Inferior parietal cortex (tissue), 1 donor: ENCODE measurements at regions not wholly inside any gene's neighbourhood (a gene's known extent, or its start where the extent isn't known, plus 50 kb on each side); places are given as distances from the start of the nearest gene placed in this dataset.

ENCODE experiments used
- DNase-seq: peaks from one replicate; pipeline ENCODE4 v3.0.0-alpha.2; 2016; ENCODE audit errors: extremely low spot score

DNA sequence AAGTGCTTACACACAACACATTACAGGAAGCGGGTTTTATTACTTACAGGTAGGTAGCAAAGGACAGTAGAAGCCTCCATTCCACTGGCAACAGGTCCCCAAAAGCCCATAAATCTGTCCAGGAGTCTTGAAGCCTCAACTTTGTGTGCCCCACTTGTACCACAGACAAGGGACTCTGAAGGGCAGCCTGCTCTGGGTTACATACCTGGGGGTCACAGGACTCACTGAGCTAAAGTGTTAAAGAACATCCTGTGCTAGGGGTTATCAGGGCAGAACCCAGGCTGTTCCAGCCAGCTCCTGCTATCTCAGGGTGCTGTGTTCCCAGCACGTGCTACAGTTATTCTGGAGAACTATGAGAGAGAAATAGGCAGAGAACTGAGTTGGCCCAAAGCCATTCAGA, 230.9 kb upstream of the SLC10A2 start:
- DNase-seq: no peak

DNA sequence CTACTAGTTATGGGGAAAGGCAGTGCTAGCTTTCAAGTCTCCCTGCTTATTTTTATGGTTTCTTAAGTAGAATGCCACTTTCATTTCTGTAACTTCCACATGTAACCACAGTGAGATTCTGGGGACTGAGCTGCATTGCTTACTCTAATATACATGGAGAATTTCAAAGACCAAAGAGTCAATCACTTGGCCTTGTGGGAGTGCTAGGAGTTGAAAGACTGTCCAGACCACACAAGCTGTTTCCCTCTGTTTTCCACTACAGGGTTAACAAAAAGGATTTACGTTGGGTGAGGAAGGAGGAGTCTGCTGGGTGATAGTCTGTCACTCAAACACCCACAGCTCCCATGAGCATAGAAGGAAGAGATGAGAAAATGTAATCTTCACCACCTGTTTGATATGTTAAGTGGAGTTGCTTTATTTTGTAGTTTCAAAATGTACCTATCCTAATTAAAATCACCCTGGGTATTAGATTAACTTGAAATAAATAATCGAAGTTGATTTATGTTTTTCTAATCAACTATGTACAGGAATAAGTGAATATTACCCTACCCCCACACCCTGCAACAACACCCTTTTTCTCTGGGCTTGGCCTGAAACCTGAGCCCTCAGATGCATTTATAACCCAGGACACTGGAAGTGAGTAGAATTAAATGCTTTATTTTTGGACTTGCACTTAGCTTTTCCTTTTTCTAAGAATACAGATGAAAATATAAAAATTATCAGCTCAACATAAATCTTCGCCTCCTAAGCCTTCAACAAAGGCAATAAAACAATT, 225.8 kb upstream of the SLC10A2 start:
- DNase-seq: no peak

- no peak for DNase-seq
Measured at GRCh38 chr13:103291226-103291625, 225.0 kb upstream of the SLC10A2 start.

DNA sequence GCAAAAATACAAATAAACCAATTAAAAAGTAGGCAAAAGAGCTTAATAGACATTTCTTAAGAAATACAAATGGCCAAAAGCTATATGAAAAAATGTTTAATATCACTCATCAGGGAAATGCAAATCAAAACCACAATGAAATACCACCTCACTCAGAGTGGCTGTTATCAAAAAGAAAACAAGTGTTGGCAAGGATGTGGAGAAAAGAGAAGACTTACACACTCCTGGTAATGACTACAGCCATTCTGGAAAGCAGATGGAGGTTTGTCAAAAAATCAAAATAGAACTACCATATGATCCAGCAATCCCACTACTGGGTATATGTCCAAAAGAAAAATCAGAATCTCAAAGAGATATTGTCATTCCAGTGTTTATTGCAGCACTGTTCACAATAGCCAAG, 223.5 kb upstream of the SLC10A2 start:
- DNase-seq: no peak

- no peak for DNase-seq
Measured at GRCh38 chr13:103288114-103288513, 221.9 kb upstream of the SLC10A2 start.

- DNase-seq: no peak
Measured at GRCh38 chr13:103287659-103288058, 221.4 kb upstream of the SLC10A2 start.

DNA sequence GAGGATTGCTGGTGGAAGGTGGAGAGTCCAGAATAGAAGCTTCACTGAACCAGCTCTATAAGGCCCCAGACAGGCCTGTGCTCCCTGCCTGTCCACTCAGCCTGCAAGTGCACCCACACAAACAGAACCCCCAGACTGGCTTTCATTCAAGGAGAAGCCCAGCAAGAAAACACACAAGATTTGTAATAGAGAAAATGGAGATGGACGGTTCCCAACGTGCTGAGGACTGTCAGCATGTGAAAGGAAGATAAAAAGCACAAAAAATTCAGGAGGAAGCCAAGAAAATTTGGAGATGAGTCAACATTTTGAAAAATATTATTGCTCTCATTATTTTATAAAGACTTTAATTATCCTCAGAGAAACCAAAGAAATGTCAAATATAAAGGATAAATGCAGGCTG, 218.2 kb upstream of the SLC10A2 start:
- no peak for DNase-seq

DNA sequence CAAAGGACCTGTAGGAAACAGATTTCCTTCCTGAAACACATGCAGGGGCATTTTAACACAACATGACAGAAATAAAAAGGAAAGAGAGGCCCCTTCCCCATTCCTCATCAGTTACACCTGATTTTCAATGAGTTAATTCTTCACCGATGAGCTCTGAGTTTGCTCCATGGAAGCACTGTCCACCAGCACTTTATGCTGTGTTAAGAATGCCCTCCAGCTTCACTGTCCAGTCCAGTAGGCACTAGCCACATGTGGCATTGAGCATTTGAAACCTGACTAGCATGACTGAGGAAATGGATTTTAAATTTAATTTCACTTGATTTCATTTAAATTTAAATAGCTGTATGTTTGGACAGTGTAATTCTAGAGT, 217.2 kb upstream of the SLC10A2 start:
- no peak for DNase-seq

- no peak for DNase-seq
Measured at GRCh38 chr13:103282571-103283450, 216.6 kb upstream of the SLC10A2 start.

DNA sequence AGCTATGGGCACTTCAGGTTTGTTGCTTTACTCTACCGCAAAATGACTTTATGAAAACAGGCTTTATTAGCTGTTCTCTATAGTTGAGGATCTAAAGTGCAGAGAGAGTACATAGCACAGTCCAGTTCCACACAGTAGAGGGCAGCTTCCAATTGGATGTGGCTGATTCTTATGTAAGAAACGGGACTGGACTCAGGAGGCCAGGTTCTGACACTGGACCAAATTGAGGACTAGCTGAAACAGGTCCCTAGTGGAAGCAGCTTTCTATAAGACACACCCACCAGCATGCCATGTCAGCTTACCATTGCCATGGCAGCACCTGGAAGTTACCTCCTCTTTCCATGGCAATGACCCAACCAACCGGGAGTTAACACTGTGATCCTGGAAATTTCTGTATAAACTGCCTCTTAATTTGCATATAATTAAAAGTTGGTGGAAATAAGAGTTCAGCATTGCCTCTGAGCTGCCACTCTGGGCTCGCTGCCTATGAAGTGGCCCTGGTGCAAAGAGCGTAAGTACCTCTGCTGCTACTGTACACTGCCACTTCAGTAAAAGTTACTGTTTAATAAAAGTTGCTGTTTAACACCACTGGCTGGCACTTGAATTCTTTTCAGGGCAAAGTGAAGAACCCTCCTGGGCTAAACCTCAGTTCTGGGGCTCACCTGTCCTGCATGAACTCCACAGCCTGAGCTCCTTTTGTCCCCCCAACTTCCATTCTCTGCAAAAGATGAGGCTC, 211.9 kb upstream of the SLC10A2 start:
- no peak for DNase-seq

- DNase-seq: no peak
Measured at GRCh38 chr13:103276775-103277498, 210.7 kb upstream of the SLC10A2 start.

GRCh38 chr13:103275722-103276121, 209.5 kb upstream of the SLC10A2 start:
- no peak for DNase-seq

- no peak for DNase-seq
Measured at GRCh38 chr13:103275081-103275480, 208.9 kb upstream of the SLC10A2 start.

GRCh38 chr13:103273825-103274224, 207.6 kb upstream of the SLC10A2 start:
- no peak for DNase-seq

- no peak for DNase-seq
Measured at GRCh38 chr13:103272770-103273169, 206.6 kb upstream of the SLC10A2 start.

DNA sequence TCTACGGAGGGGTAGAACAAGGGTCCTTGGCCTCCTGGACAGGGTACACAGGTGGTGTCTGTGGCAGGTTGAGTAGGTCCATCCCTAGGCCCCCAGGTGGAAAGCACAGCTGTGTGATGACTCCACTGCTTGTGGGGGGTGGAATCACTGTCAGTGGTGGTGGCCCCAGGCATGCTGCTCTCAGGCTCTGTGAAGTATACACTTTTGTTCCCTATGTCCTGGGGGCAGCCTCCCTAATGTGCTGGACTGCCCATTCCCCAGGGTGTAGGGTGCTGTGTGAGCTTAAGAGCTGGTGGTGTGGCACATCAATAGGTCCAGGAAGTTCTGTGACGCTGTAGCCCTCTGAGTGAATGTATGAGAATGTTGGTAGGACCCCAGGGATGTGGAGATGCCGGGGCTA, 197.2 kb upstream of the SLC10A2 start:
- no peak for DNase-seq

DNA sequence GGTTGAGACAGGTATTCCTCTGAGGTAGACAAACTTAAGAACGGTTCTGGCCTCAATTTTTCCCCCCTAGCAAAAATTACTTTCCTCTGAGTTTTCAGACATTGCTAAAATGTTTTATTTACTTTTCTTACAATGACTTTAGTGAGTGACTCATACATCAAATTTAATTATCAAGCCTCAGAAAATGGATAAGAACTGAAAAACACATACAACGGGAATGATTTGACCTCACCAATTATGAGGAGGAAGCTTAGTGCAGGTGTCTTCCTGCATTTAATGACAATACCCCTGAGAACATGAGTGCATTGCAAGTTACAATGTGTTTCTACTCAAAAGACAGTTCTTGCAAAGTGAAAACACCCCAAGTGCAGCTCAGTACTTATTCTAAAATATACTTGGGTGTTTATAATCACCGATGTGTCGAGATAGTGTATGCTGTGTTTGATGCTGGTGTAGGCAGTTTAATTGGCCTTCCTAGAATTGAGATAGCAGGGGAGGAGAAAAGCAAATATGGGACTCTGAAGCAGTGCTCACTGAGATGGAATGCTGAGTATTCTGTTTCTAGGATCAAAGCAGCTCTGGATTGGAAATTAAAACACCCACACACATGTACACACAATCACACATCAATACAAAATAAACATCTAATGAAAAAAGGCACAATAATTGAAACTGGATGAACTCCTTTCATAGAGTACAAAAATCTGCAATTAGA, 189.5 kb upstream of the SLC10A2 start:
- DNase-seq: no peak

- DNase-seq: no peak
Measured at GRCh38 chr13:103250071-103250470, 183.9 kb upstream of the SLC10A2 start.

DNA sequence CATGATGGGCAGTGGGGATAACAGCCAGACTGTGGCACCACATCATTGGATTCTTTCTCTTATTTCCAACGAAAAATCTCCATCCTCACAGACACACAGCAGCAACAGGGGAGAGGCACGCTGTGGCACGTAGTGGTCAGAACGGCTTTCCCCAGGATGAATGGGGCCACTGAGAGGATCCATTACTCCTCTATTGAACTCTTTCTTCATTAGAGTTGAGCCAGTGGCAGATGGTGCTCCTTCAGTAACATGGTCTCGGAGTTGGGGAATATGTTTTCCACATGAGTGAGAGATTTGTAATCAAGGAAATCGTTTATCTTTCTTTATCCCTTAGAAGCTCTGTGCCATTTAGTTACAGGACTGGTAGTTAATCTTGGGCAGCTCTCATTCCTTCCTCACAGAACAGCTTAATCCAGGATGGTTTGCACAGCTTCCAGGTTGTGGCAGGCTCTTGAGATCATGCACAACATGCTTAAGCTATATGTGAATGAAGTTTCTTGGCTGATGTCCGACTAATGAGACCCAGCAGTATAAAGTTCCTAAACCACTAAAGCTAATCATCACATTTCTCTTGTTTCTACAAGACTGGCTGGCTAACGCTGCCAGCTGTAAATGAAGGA, 180.5 kb upstream of the SLC10A2 start:
- DNase-seq: no peak

- no peak for DNase-seq
Measured at GRCh38 chr13:103243495-103243894, 177.3 kb upstream of the SLC10A2 start.

GRCh38 chr13:103238441-103238840, 172.2 kb upstream of the SLC10A2 start:
- no peak for DNase-seq
